Head of caudate nucleus (tissue), 42 donors: ENCODE measurements at regions not wholly inside any gene's neighbourhood (a gene's known extent, or its start where the extent isn't known, plus 50 kb on each side); places are given as distances from the start of the nearest gene placed in this dataset.
A peak's percentile ranks its signal among the peaks of the same experiment; 100 is the strongest.

Experiments
- DNase-seq, 42 donors: peaks; one replicate each; pipeline versions ENCODE4 v3.0.0 to v3.0.0-alpha.2; 2020 to 2021; ENCODE audit warnings: mixed read lengths in 7 of 42
- intact Hi-C: fragments of 100-400 bp; cut with DNase I; formaldehyde crosslinking; loops from one replicate; pipeline ENCODE4 v1.15.0; 2022

- intact Hi-C loops: no loop called here
- DNase-seq: no peak
Measured at GRCh38 chr3:21158861-21159542, 592.0 kb downstream of the ZNF385D start.

- no peak for DNase-seq
- intact Hi-C loops: no loop called here
Measured at GRCh38 chr3:21154911-21155310, 596.1 kb downstream of the ZNF385D start.

- DNase-seq: no peak
Measured at GRCh38 chr3:21152555-21152954, 598.5 kb downstream of the ZNF385D start.

GRCh38 chr3:21142949-21143348 is 608.1 kb downstream of the ZNF385D start:
- intact Hi-C loops: no loop called here

More at GRCh38 chr3:21152555-21152954, 598.5 kb downstream of the ZNF385D start:
- intact Hi-C loops: no loop called here

GRCh38 chr3:21142031-21142430 is 609.0 kb downstream of the ZNF385D start:
- no peak for DNase-seq
- intact Hi-C loops: no loop called here

More at GRCh38 chr3:21142949-21143348, 608.1 kb downstream of the ZNF385D start:
- no peak for DNase-seq

- no peak for DNase-seq
- intact Hi-C loops: no loop called here
Measured at GRCh38 chr3:21140785-21141184, 610.2 kb downstream of the ZNF385D start.

- intact Hi-C loops: no loop called here
- DNase-seq: no peak
Measured at GRCh38 chr3:21138085-21138484, 612.9 kb downstream of the ZNF385D start.

- peak in 1 of 42 donors; percentile 4 for DNase-seq
- intact Hi-C loops: no loop called here
Measured at GRCh38 chr3:21132896-21133295, 618.1 kb downstream of the ZNF385D start.

- intact Hi-C loops: no loop called here
Measured at GRCh38 chr3:21120826-21121225, 630.2 kb downstream of the ZNF385D start.

GRCh38 chr3:21117370-21117769 is 633.6 kb downstream of the ZNF385D start:
- no peak for DNase-seq
- intact Hi-C loops: no loop called here

More at GRCh38 chr3:21120826-21121225, 630.2 kb downstream of the ZNF385D start:
- DNase-seq: no peak

- peak in 2 of 42 donors; percentile 7 to 11 for DNase-seq
- intact Hi-C loops: no loop called here
Measured at GRCh38 chr3:21109056-21109455, 642.0 kb downstream of the ZNF385D start.

- intact Hi-C loops: no loop called here
- DNase-seq: no peak
Measured at GRCh38 chr3:21105784-21106183, 645.2 kb downstream of the ZNF385D start.

- intact Hi-C loops: no loop called here
- DNase-seq: no peak
Measured at GRCh38 chr3:21100656-21101359, 650.2 kb downstream of the ZNF385D start.

- intact Hi-C loops: no loop called here
- no peak for DNase-seq
Measured at GRCh38 chr3:21094686-21095085, 656.3 kb downstream of the ZNF385D start.

- DNase-seq: no peak
- intact Hi-C loops: no loop called here
Measured at GRCh38 chr3:21073561-21073960, 677.4 kb downstream of the ZNF385D start.

GRCh38 chr3:21067031-21067813 is 683.8 kb downstream of the ZNF385D start:
- intact Hi-C loops: no loop called here

GRCh38 chr3:21062831-21063294 is 688.1 kb downstream of the ZNF385D start:
- intact Hi-C loops: no loop called here
- DNase-seq: no peak

More at GRCh38 chr3:21067031-21067813, 683.8 kb downstream of the ZNF385D start:
- DNase-seq: no peak

GRCh38 chr3:21059404-21059803 is 691.6 kb downstream of the ZNF385D start:
- intact Hi-C loops: no loop called here

GRCh38 chr3:21056293-21056692 is 694.7 kb downstream of the ZNF385D start:
- intact Hi-C loops: no loop called here
- no peak for DNase-seq

More at GRCh38 chr3:21059404-21059803, 691.6 kb downstream of the ZNF385D start:
- DNase-seq: no peak

- no peak for DNase-seq
- intact Hi-C loops: no loop called here
Measured at GRCh38 chr3:21055015-21055414, 696.0 kb downstream of the ZNF385D start.
